ENCODE measurements at regions not wholly inside any gene's neighbourhood (a gene's known extent, or its start where the extent isn't known, plus 50 kb on each side); places are given as distances from the start of the nearest gene placed in this dataset.

- TF ChIP-seq CTCF (IDR thresholded peaks at IDR 0.05; ENCODE audit: low read depth, low read length, missing input control) = no peak
- TF ChIP-seq ZBTB33 (IDR thresholded peaks at IDR 0.05) = no peak
- no peak for TF ChIP-seq FOXA1 (IDR thresholded peaks at IDR 0.05)
Observed at GRCh38 chr7:80302078-80302477, 167.4 kb downstream of the GNAI1 start.

All from liver (tissue), 2 donors.